ENCODE measurements at regions not wholly inside any gene's neighbourhood (a gene's known extent, or its start where the extent isn't known, plus 50 kb on each side); places are given as distances from the start of the nearest gene placed in this dataset.

GRCh38 chr1:217133092-217133491 is 409.9 kb upstream of the ESRRG start:
- TF ChIP-seq POLR2AphosphoS5 (IDR thresholded peaks at IDR 0.05; ENCODE audit: low read depth, low read length), result no peak
- TF ChIP-seq TAF1 (IDR thresholded peaks at IDR 0.05; ENCODE audit: borderline replicate concordance, insufficient read depth, low read length), result no peak
- no peak for TF ChIP-seq REST (IDR thresholded peaks at IDR 0.05; ENCODE audit: insufficient read depth in 1 of 2, low read depth in 2 of 2, low read length in 2 of 2)
- no peak for TF ChIP-seq FOXP2 (optimal IDR thresholded peaks at IDR 0.05; ENCODE audit: borderline replicate concordance, extremely low read depth, extremely low read length, insufficient read depth)
- no peak for TF ChIP-seq SIN3A (IDR thresholded peaks at IDR 0.05; ENCODE audit: borderline replicate concordance, insufficient read depth, low read length)

Data from PFSK-1 (cell line).